NOMO-1 treated with dmso at 0.1 percent for 144 hours (cell line): ENCODE measurements at regions not wholly inside any gene's neighbourhood (a gene's known extent, or its start where the extent isn't known, plus 50 kb on each side); places are given as distances from the start of the nearest gene placed in this dataset.

Source experiments
- DNase-seq: peaks from one replicate; lab custom pipeline; 2025; ENCODE audit not compliant: unreplicated experiment; lab: John Stamatoyannopoulos, UW

GRCh38 chr5:3811116-3811515, 215.5 kb downstream of the IRX1 start:
- DNase-seq, result no peak

- no peak for DNase-seq
Measured at GRCh38 chr5:3818624-3819023, 223.0 kb downstream of the IRX1 start.

- no peak for DNase-seq
Measured at GRCh38 chr5:3825531-3826451, 230.2 kb downstream of the IRX1 start.

GRCh38 chr5:3827624-3828023, 232.0 kb downstream of the IRX1 start:
- DNase-seq, result no peak

- DNase-seq, result no peak
Measured at GRCh38 chr5:3828761-3829160, 233.1 kb downstream of the IRX1 start.

- no peak for DNase-seq
Measured at GRCh38 chr5:3833566-3833965, 237.9 kb downstream of the IRX1 start.

GRCh38 chr5:3835811-3836210, 240.2 kb downstream of the IRX1 start:
- DNase-seq, result no peak

GRCh38 chr5:3836528-3836927, 240.9 kb downstream of the IRX1 start:
- no peak for DNase-seq

- DNase-seq, result no peak
Measured at GRCh38 chr5:3837506-3837905, 241.9 kb downstream of the IRX1 start.

GRCh38 chr5:3839151-3839550, 243.5 kb downstream of the IRX1 start:
- DNase-seq, result no peak

GRCh38 chr5:3842591-3842990, 247.0 kb downstream of the IRX1 start:
- no peak for DNase-seq

GRCh38 chr5:3843706-3844105, 248.1 kb downstream of the IRX1 start:
- DNase-seq, result no peak

- no peak for DNase-seq
Measured at GRCh38 chr5:3844266-3844665, 248.6 kb downstream of the IRX1 start.

- no peak for DNase-seq
Measured at GRCh38 chr5:3845230-3845629, 249.6 kb downstream of the IRX1 start.

GRCh38 chr5:3852161-3852916, 256.7 kb downstream of the IRX1 start:
- DNase-seq, result no peak

- no peak for DNase-seq
Measured at GRCh38 chr5:3853362-3853761, 257.7 kb downstream of the IRX1 start.

- DNase-seq, result no peak
Measured at GRCh38 chr5:3854188-3854821, 258.7 kb downstream of the IRX1 start.

GRCh38 chr5:3856036-3856435, 260.4 kb downstream of the IRX1 start:
- DNase-seq, result no peak

- DNase-seq, result no peak
Measured at GRCh38 chr5:3858524-3858923, 262.9 kb downstream of the IRX1 start.

- DNase-seq, result no peak
Measured at GRCh38 chr5:3862906-3863305, 267.3 kb downstream of the IRX1 start.

- no peak for DNase-seq
Measured at GRCh38 chr5:3875144-3875543, 279.5 kb downstream of the IRX1 start.

GRCh38 chr5:3878267-3878666, 282.6 kb downstream of the IRX1 start:
- no peak for DNase-seq
